ENCODE measurements at regions not wholly inside any gene's neighbourhood (a gene's known extent, or its start where the extent isn't known, plus 50 kb on each side); places are given as distances from the start of the nearest gene placed in this dataset.

- TF ChIP-seq CTCF (conservative IDR thresholded peaks at IDR 0.05; ENCODE audit: low read length) (no peak), EZH2phosphoT487 (IDR thresholded peaks at IDR 0.05; ENCODE audit: borderline replicate concordance) (no peak)
Observed at GRCh38 chr22:48192920-48193319, 1430.5 kb downstream of the TBC1D22A start.
